Naive thymus-derived CD4-positive, alpha-beta T cell (primary cell): ENCODE measurements at regions not wholly inside any gene's neighbourhood (a gene's known extent, or its start where the extent isn't known, plus 50 kb on each side); places are given as distances from the start of the nearest gene placed in this dataset.

ENCODE experiments used
- ATAC-seq: fragments of 150-1000 bp; cut with Tn5 transposase; 2 replicates; pipeline ENCODE4 v1.10.0; 2021; ENCODE audit warnings: mild to moderate bottlenecking, moderate library complexity
- CTCF ChIA-PET: fragments of 350-600 bp; sonication (Branson Sonifier 250); formaldehyde crosslinking; loops from one replicate; lab custom pipeline; 2021; ENCODE audit warnings: antibody characterized with exemption; lab: Charles Lee
- POLR2A ChIA-PET: fragments of 350-600 bp; sonication (Branson Sonifier 250); formaldehyde crosslinking; loops from one replicate; lab custom pipeline; 2021; ENCODE audit warnings: antibody characterized with exemption, inconsistent platforms; lab: Charles Lee
- DNase-seq, 9 donors: peaks; one replicate each; pipeline versions ENCODE4 v3.0.0 to v3.0.0-alpha.2; 2020 to 2022; ENCODE audit warnings: mixed read lengths in 1 of 9
- H3K27ac ChIP-seq: one replicate; pipeline ENCODE4 v1.7.0; 2013; ENCODE audit warnings: mild to moderate bottlenecking, low read depth, low read length, moderate library complexity
- H3K27me3 ChIP-seq, 2 donors: one replicate each; pipeline ENCODE4 v1.7.0; 2013; ENCODE audit warnings: low read length in 2 of 2, mild to moderate bottlenecking in 2 of 2, moderate library complexity in 2 of 2; ENCODE audit not compliant: control insufficient read depth in 2 of 2, insufficient read depth in 2 of 2
- H3K36me3 ChIP-seq, 3 experiments: 1 replicate in 2 of 3; 2 replicates in 1 of 3; pipeline ENCODE4 v1.7.0; 2013; ENCODE audit warnings: low read length in 3 of 3, mild to moderate bottlenecking in 3 of 3, moderate library complexity in 1 of 3; ENCODE audit not compliant: insufficient read depth in 3 of 3, control insufficient read depth in 2 of 3
- H3K4me1 ChIP-seq, 2 donors: one replicate each; pipeline ENCODE4 v1.7.0; 2013; ENCODE audit warnings: low read length in 2 of 2, mild to moderate bottlenecking in 2 of 2, moderate library complexity in 1 of 2; ENCODE audit not compliant: control insufficient read depth in 2 of 2, insufficient read depth in 2 of 2
- H3K4me3 ChIP-seq: 2 replicates; pipeline ENCODE4 v1.7.0; 2013; ENCODE audit warnings: mild to moderate bottlenecking, low read length
- H3K9me3 ChIP-seq, 3 experiments: 1 replicate in 2 of 3; 2 replicates in 1 of 3; pipeline ENCODE4 v1.7.0; 2013; ENCODE audit warnings: low read length in 3 of 3; ENCODE audit not compliant: control insufficient read depth in 2 of 3
- H3K27ac Mint-ChIP-seq, 9 donors: one replicate each; pipeline ENCODE4 v1.8.0; 2020 to 2022; ENCODE audit warnings: mixed read lengths in 9 of 9, mild to moderate bottlenecking in 8 of 9, moderate library complexity in 5 of 9, inconsistent platforms in 2 of 9
- H3K27me3 Mint-ChIP-seq, 5 donors: one replicate each; pipeline ENCODE4 v1.8.0; 2021 to 2022; ENCODE audit warnings: mixed read lengths in 5 of 5, mild to moderate bottlenecking in 1 of 5
- H3K36me3 Mint-ChIP-seq, 5 donors: one replicate each; pipeline ENCODE4 v1.8.0; 2020 to 2022; ENCODE audit warnings: mixed read lengths in 5 of 5, mild to moderate bottlenecking in 3 of 5, inconsistent platforms in 1 of 5
- H3K4me1 Mint-ChIP-seq, 7 donors: one replicate each; pipeline ENCODE4 v1.8.0; 2020 to 2022; ENCODE audit warnings: mixed read lengths in 7 of 7, mild to moderate bottlenecking in 3 of 7, inconsistent platforms in 1 of 7
- H3K4me3 Mint-ChIP-seq, 10 donors: one replicate each; pipeline ENCODE4 v1.8.0; 2020 to 2022; ENCODE audit warnings: mild to moderate bottlenecking in 10 of 10, mixed read lengths in 10 of 10, moderate library complexity in 6 of 10, inconsistent platforms in 2 of 10
- H3K9me3 Mint-ChIP-seq, 11 donors: one replicate each; pipeline ENCODE4 v1.8.0; 2020 to 2022; ENCODE audit warnings: mixed read lengths in 11 of 11, mild to moderate bottlenecking in 4 of 11, inconsistent platforms in 1 of 11, moderate library complexity in 1 of 11
- intact Hi-C, 2 donors: fragments of 100-400 bp; cut with micrococcal nuclease; formaldehyde crosslinking; loops; one replicate each; pipeline ENCODE4 v1.15.1; 2023

- H3K36me3 Mint-ChIP-seq: no peaks in the 10 kb centered on the region
- CTCF ChIA-PET: interaction anchor here (1.0 kb wide), 1 partner anchor 9 kb away, joined by 3 read pairs; no protein-coding TSS in a partner anchor
- peaks cover 0 to 10% (median 4%) of the 10 kb centered on the region in 5 donors for H3K27me3 Mint-ChIP-seq
- Histone ChIP-seq H3K9me3 (no peaks in the 10 kb centered on the region), H3K4me3 (no peak overlapping the region), H3K4me1 (no peaks in the 10 kb centered on the region), H3K36me3 (no peaks in the 10 kb centered on the region), H3K27ac (no peak overlapping the region), H3K27me3 (no peaks in the 10 kb centered on the region)
- DNase-seq: no peak
- no peak overlapping the region for H3K27ac Mint-ChIP-seq
- ATAC-seq: no peak
- peaks cover 0 to 4% (median 0%) of the 10 kb centered on the region in 11 donors for H3K9me3 Mint-ChIP-seq
- H3K4me1 Mint-ChIP-seq: peaks cover 0 to 2% (median 0%) of the 10 kb centered on the region in 7 donors
- intact Hi-C loops: no loop called here
- POLR2A ChIA-PET: no interaction called here
- no peak overlapping the region for H3K4me3 Mint-ChIP-seq
These were observed 671.7 kb upstream of the NR3C2 start for GRCh38 chr4:149113804-149114430.

- no peak overlapping the region for H3K4me3 ChIP-seq
- DNase-seq: no peak
- ATAC-seq: no peak
- peaks cover 0 to 4% (median 0%) of the 10 kb centered on the region in 11 donors for H3K9me3 Mint-ChIP-seq
- no peaks in the 10 kb centered on the region for H3K27me3 ChIP-seq
- H3K27ac ChIP-seq: no peak overlapping the region
- CTCF ChIA-PET: no interaction called here
- intact Hi-C loops: no loop called here
- H3K9me3 ChIP-seq: no peaks in the 10 kb centered on the region
- H3K4me1 ChIP-seq: no peaks in the 10 kb centered on the region
- peaks cover 0 to 10% (median 4%) of the 10 kb centered on the region in 5 donors for H3K27me3 Mint-ChIP-seq
- no peaks in the 10 kb centered on the region for H3K36me3 Mint-ChIP-seq
- H3K4me3 Mint-ChIP-seq: no peak overlapping the region
- POLR2A ChIA-PET: no interaction called here
- H3K4me1 Mint-ChIP-seq: peaks cover 0 to 2% (median 0%) of the 10 kb centered on the region in 7 donors
- H3K27ac Mint-ChIP-seq: no peak overlapping the region
- no peaks in the 10 kb centered on the region for H3K36me3 ChIP-seq
These were observed 669.9 kb upstream of the NR3C2 start for GRCh38 chr4:149112109-149112508.

- Mint-ChIP-seq H3K9me3 (peaks cover 0 to 4% (median 1%) of the 10 kb centered on the region in 11 donors), H3K27ac (no peak overlapping the region), H3K27me3 (peaks cover 0 to 7% (median 4%) of the 10 kb centered on the region in 5 donors), H3K4me3 (no peak overlapping the region), H3K4me1 (peaks cover 0 to 2% (median 0%) of the 10 kb centered on the region in 7 donors), H3K36me3 (no peaks in the 10 kb centered on the region)
- H3K9me3 ChIP-seq: no peaks in the 10 kb centered on the region
- ATAC-seq (no peak), DNase-seq (no peak)
- H3K27ac ChIP-seq: no peak overlapping the region
- H3K27me3 ChIP-seq: no peaks in the 10 kb centered on the region
- intact Hi-C loops: no loop called here
- no peaks in the 10 kb centered on the region for H3K4me1 ChIP-seq
- no peaks in the 10 kb centered on the region for H3K36me3 ChIP-seq
- ChIA-PET POLR2A (no interaction called here), CTCF (no interaction called here)
- no peak overlapping the region for H3K4me3 ChIP-seq
These were observed 668.3 kb upstream of the NR3C2 start for GRCh38 chr4:149110481-149110880.

- ChIA-PET POLR2A (no interaction called here), CTCF (no interaction called here)
- no peaks in the 10 kb centered on the region for H3K36me3 Mint-ChIP-seq
- peaks cover 0 to 4% (median 2%) of the 10 kb centered on the region in 11 donors for H3K9me3 Mint-ChIP-seq
- Histone ChIP-seq H3K4me1 (no peaks in the 10 kb centered on the region), H3K27ac (no peak overlapping the region), H3K4me3 (no peak overlapping the region), H3K9me3 (no peaks in the 10 kb centered on the region), H3K36me3 (no peaks in the 10 kb centered on the region), H3K27me3 (no peaks in the 10 kb centered on the region)
- DNase-seq: no peak
- H3K4me3 Mint-ChIP-seq: no peak overlapping the region
- no peak overlapping the region for H3K27ac Mint-ChIP-seq
- peaks cover 0 to 6% (median 4%) of the 10 kb centered on the region in 5 donors for H3K27me3 Mint-ChIP-seq
- no peak for ATAC-seq
- intact Hi-C loops: no loop called here
- no peaks in the 10 kb centered on the region for H3K4me1 Mint-ChIP-seq
These were observed 666.4 kb upstream of the NR3C2 start for GRCh38 chr4:149108626-149109025.

- intact Hi-C loops: no loop called here
- Histone ChIP-seq H3K4me3 (no peak overlapping the region), H3K9me3 (no peaks in the 10 kb centered on the region), H3K27ac (no peak overlapping the region), H3K27me3 (no peaks in the 10 kb centered on the region), H3K4me1 (no peaks in the 10 kb centered on the region), H3K36me3 (no peaks in the 10 kb centered on the region)
- H3K4me1 Mint-ChIP-seq: no peaks in the 10 kb centered on the region
- H3K9me3 Mint-ChIP-seq: peaks cover 0 to 17% (median 2%) of the 10 kb centered on the region in 11 donors
- ChIA-PET POLR2A (no interaction called here), CTCF (no interaction called here)
- no peak overlapping the region for H3K27ac Mint-ChIP-seq
- DNase-seq (no peak), ATAC-seq (no peak)
- H3K36me3 Mint-ChIP-seq: peaks cover 0 to 3% (median 0%) of the 10 kb centered on the region in 5 donors
- H3K27me3 Mint-ChIP-seq: peaks cover 0 to 5% (median 0%) of the 10 kb centered on the region in 5 donors
- H3K4me3 Mint-ChIP-seq: no peak overlapping the region
These were observed 660.6 kb upstream of the NR3C2 start for GRCh38 chr4:149102765-149103164.

GRCh38 chr4:149101649-149102048, 659.4 kb upstream of the NR3C2 start:
- no peak overlapping the region for H3K4me3 Mint-ChIP-seq
- H3K27ac Mint-ChIP-seq: no peak overlapping the region
- Histone ChIP-seq H3K27ac (no peak overlapping the region), H3K27me3 (no peaks in the 10 kb centered on the region), H3K4me3 (no peak overlapping the region), H3K36me3 (no peaks in the 10 kb centered on the region), H3K9me3 (no peaks in the 10 kb centered on the region), H3K4me1 (no peaks in the 10 kb centered on the region)
- ChIA-PET POLR2A (no interaction called here), CTCF (no interaction called here)
- intact Hi-C loops: no loop called here
- no peak for ATAC-seq
- peaks cover 0 to 3% (median 0%) of the 10 kb centered on the region in 5 donors for H3K36me3 Mint-ChIP-seq
- no peaks in the 10 kb centered on the region for H3K4me1 Mint-ChIP-seq
- DNase-seq: no peak
- H3K9me3 Mint-ChIP-seq: peaks cover 0 to 23% (median 7%) of the 10 kb centered on the region in 11 donors
- H3K27me3 Mint-ChIP-seq: peaks cover 0 to 5% (median 0%) of the 10 kb centered on the region in 5 donors

- CTCF ChIA-PET: no interaction called here
- intact Hi-C loops: no loop called here
These were observed 653.6 kb upstream of the NR3C2 start for GRCh38 chr4:149095811-149096210.

More at GRCh38 chr4:149095811-149096210, 653.6 kb upstream of the NR3C2 start:
- Mint-ChIP-seq H3K9me3 (peaks cover 2 to 45% (median 16%) of the 10 kb centered on the region in 11 donors), H3K36me3 (peaks cover 0 to 5% (median 0%) of the 10 kb centered on the region in 5 donors), H3K27me3 (peaks cover 0 to 14% (median 3%) of the 10 kb centered on the region in 5 donors), H3K4me1 (no peaks in the 10 kb centered on the region), H3K4me3 (no peak overlapping the region), H3K27ac (no peak overlapping the region)
- no peaks in the 10 kb centered on the region for H3K9me3 ChIP-seq
- H3K36me3 ChIP-seq: no peaks in the 10 kb centered on the region
- POLR2A ChIA-PET: no interaction called here
- no peaks in the 10 kb centered on the region for H3K27me3 ChIP-seq
- ATAC-seq (no peak), DNase-seq (no peak)
- no peaks in the 10 kb centered on the region for H3K4me1 ChIP-seq
- H3K4me3 ChIP-seq: no peak overlapping the region
- H3K27ac ChIP-seq: no peak overlapping the region
